HFFc6 (cell line): ENCODE measurements at regions not wholly inside any gene's neighbourhood (a gene's known extent, or its start where the extent isn't known, plus 50 kb on each side); places are given as distances from the start of the nearest gene placed in this dataset.

Source experiments
- DNase-seq: peaks from one replicate; pipeline ENCODE4 v3.0.0-alpha.2; 2018
- H3K27ac Mint-ChIP-seq: 2 replicates; pipeline ENCODE4 v1.8.0; 2020; ENCODE audit warnings: mild to moderate bottlenecking, mixed read lengths
- H3K27me3 Mint-ChIP-seq: 2 replicates; pipeline ENCODE4 v1.8.0; 2021; ENCODE audit warnings: mild to moderate bottlenecking, moderate library complexity, mixed read lengths; ENCODE audit not compliant: insufficient read depth
- H3K36me3 Mint-ChIP-seq: 2 replicates; pipeline ENCODE4 v1.8.0; 2021; ENCODE audit warnings: low read depth, mixed read lengths
- H3K4me1 Mint-ChIP-seq: 2 replicates; pipeline ENCODE4 v1.8.0; 2020; ENCODE audit warnings: low read depth, mixed read lengths
- H3K4me3 Mint-ChIP-seq: 2 replicates; pipeline ENCODE4 v1.8.0; 2020; ENCODE audit warnings: mild to moderate bottlenecking, moderate library complexity, mixed read lengths
- H3K9me3 Mint-ChIP-seq: 2 replicates; pipeline ENCODE4 v1.8.0; 2020; ENCODE audit warnings: mild to moderate bottlenecking, mixed read lengths
- TF ChIP-seq, protein P1 (sequence below): fragments of 200-600 bp; sonication (generic); IDR thresholded peaks from 2 replicates; pipeline ENCODE4 v1.5.0; 2021; ENCODE audit warnings: antibody characterized with exemption, mild to moderate bottlenecking

DNA sequence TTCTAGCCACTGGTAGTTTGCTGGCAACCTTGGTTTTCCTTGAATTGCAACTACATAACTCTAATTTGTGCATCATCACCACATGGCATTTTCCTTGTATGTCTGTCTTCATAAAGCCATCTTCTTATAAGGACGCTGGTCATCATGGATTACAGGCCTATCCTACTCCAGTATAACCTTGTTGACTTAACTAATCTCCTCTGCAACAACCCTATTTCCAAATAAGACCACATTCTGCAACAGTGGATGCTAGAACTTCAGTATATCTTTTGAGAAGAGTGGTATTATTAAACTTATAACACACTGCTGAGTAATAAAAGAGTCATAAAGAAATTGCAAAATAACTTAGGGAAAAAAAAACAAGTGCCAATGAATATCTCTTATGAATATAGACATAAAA lies 511.8 kb upstream of the FOXG1 start:
- peaks cover 42% of the 10 kb centered on the region for H3K9me3 Mint-ChIP-seq
- H3K27ac Mint-ChIP-seq, result no peak overlapping the region
- H3K27me3 Mint-ChIP-seq, result no peaks in the 10 kb centered on the region
- H3K4me3 Mint-ChIP-seq, result no peak overlapping the region
- DNase-seq, result no peak
- no peaks in the 10 kb centered on the region; the same call in 1 of the 2 replicates for H3K36me3 Mint-ChIP-seq
- TF ChIP-seq, protein P1, sequence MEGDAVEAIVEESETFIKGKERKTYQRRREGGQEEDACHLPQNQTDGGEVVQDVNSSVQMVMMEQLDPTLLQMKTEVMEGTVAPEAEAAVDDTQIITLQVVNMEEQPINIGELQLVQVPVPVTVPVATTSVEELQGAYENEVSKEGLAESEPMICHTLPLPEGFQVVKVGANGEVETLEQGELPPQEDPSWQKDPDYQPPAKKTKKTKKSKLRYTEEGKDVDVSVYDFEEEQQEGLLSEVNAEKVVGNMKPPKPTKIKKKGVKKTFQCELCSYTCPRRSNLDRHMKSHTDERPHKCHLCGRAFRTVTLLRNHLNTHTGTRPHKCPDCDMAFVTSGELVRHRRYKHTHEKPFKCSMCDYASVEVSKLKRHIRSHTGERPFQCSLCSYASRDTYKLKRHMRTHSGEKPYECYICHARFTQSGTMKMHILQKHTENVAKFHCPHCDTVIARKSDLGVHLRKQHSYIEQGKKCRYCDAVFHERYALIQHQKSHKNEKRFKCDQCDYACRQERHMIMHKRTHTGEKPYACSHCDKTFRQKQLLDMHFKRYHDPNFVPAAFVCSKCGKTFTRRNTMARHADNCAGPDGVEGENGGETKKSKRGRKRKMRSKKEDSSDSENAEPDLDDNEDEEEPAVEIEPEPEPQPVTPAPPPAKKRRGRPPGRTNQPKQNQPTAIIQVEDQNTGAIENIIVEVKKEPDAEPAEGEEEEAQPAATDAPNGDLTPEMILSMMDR, result no peak
- H3K4me1 Mint-ChIP-seq, result no peaks in the 10 kb centered on the region

DNA sequence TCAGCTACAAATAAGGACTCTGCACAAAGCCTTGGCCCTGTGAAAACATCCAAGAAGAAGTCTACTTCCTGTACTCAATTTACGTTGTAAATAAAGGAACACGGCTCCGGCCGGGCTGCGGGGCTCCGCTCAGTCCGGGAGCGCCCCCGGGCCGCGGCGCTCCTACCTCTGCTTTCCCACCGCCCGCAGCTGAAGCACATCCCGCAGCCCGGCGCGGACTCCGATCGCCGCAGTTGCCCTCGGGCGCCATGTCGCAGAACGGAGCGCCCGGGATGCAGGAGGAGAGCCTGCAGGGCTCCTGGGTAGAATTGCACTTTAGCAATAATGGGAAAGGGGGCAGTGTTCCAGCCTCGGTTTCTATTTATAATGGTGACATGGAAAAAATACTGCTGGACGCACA lies 502.3 kb upstream of the FOXG1 start:
- Mint-ChIP-seq H3K27me3 (no peaks in the 10 kb centered on the region), H3K36me3 (peaks cover 11% of the 10 kb centered on the region; the same call in 1 of the 2 replicates), H3K4me3 (no peak overlapping the region), H3K4me1 (no peaks in the 10 kb centered on the region), H3K27ac (no peak overlapping the region), H3K9me3 (peaks cover 68% of the 10 kb centered on the region)
- TF ChIP-seq, protein P1, result no peak
- DNase-seq, result no peak

DNA sequence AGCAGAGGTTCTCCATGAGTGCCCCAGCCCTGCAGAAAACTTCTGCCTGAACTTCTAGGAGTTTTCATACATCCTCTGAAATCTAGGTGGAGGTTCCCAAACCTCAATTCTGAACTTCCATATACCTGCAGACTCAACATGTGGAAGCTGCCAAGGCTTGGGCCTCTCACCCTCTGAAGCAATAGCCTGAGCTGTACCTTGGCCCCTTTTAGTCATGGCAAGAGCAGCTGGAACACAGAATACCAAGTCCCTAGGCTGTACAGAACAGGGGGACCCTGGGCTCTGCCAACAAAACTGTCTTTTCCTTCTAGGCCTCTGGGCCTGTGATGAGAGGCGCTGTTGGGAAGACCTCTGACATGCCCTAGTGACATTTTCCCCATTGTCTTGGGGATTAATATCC lies 494.3 kb upstream of the FOXG1 start:
- TF ChIP-seq, protein P1, result no peak
- no peaks in the 10 kb centered on the region for H3K27me3 Mint-ChIP-seq
- H3K9me3 Mint-ChIP-seq, result peaks cover 74% of the 10 kb centered on the region
- no peaks in the 10 kb centered on the region for H3K4me1 Mint-ChIP-seq
- H3K36me3 Mint-ChIP-seq, result peaks cover 11% of the 10 kb centered on the region; the same call in 1 of the 2 replicates
- DNase-seq, result no peak
- H3K27ac Mint-ChIP-seq, result no peak overlapping the region
- H3K4me3 Mint-ChIP-seq, result no peak overlapping the region

DNA sequence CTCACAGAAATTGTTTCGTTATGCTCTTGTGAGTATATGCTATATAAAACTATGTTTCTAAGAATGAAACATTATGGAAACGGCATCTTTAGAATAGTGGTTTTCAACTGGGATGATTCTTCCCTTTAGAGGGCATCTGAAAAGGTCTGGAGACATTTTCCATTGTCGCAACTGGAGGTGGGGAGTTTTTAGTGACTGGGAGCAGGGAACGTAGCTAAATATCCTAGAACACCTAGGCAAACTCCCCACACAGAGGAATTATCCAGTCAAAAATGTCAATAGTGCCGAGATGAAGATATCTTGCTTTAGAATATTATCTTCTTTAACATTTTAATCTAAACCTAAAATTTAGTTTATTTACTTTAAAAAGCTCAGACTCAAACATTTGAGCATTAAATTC lies 486.1 kb upstream of the FOXG1 start:
- no peaks in the 10 kb centered on the region for H3K36me3 Mint-ChIP-seq
- peaks cover 32% of the 10 kb centered on the region for H3K9me3 Mint-ChIP-seq
- H3K4me1 Mint-ChIP-seq, result no peaks in the 10 kb centered on the region
- H3K27me3 Mint-ChIP-seq, result no peaks in the 10 kb centered on the region
- DNase-seq, result no peak
- no peak overlapping the region for H3K4me3 Mint-ChIP-seq
- TF ChIP-seq, protein P1, result no peak
- no peak overlapping the region for H3K27ac Mint-ChIP-seq

DNA sequence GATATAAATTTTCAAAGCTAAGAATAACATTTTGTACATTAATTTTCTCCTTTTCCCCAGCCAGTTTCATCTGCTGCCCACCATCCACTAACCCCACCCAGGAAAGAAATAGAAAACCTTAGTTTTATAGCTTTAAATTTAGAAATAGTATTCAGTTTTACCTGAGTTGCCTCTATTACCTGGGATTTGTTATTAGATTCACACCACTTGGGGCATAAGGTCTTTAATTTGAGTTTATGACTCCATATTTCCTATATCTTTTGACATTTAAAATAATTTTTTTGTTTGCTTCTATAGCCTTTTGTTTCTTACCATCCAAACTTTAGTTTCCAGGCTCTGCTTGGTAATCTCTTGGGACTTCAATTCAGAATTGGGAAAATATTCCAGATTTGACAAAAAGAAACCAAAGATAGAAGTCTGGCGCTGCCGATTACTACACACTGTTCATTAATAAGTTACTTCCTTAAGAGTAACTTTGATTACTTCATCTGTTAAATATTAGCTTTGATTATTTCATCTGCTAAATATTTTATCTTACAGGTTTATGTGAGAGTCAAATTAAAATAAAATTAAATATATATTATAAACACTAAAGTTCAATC lies 485.5 kb upstream of the FOXG1 start:
- Mint-ChIP-seq H3K27me3 (no peaks in the 10 kb centered on the region), H3K4me3 (no peak overlapping the region), H3K36me3 (no peaks in the 10 kb centered on the region), H3K9me3 (peaks cover 26% of the 10 kb centered on the region), H3K4me1 (no peaks in the 10 kb centered on the region), H3K27ac (no peak overlapping the region)
- TF ChIP-seq, protein P1, result no peak
- no peak for DNase-seq
